Non-pigmented ciliary epithelial cell (primary cell): ENCODE measurements at regions not wholly inside any gene's neighbourhood (a gene's known extent, or its start where the extent isn't known, plus 50 kb on each side); places are given as distances from the start of the nearest gene placed in this dataset.
"Not testable (repeated sequence)": the region's sequence is repeated elsewhere in the genome, so short reads cannot be mapped to it uniquely, and the experiment has no call there.

Experiments
- DNase-seq: peaks from one replicate; pipeline ENCODE4 v3.0.0-alpha.2; 2010; ENCODE audit warnings: low read depth

DNA sequence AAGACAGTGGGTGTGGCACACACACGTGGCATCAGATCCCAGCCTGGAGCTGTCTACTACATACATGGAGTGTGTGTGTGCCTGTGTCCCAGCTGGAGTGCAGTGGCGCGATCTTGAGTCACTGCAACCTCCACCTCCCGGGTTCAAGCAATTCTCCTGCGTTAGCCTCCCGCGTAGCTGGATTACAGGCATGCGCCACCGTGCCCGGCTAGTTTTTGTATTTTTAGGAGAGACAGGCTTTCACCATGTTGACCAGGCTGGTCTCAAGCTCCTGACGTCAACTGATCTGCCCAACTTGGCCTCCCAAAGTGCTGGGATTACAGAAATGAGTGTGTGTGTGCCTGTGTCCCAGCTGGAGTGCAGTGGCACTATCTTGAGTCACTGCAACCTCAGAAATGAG, 108.8 kb downstream of the IL12A start:
- DNase-seq: no peak

DNA sequence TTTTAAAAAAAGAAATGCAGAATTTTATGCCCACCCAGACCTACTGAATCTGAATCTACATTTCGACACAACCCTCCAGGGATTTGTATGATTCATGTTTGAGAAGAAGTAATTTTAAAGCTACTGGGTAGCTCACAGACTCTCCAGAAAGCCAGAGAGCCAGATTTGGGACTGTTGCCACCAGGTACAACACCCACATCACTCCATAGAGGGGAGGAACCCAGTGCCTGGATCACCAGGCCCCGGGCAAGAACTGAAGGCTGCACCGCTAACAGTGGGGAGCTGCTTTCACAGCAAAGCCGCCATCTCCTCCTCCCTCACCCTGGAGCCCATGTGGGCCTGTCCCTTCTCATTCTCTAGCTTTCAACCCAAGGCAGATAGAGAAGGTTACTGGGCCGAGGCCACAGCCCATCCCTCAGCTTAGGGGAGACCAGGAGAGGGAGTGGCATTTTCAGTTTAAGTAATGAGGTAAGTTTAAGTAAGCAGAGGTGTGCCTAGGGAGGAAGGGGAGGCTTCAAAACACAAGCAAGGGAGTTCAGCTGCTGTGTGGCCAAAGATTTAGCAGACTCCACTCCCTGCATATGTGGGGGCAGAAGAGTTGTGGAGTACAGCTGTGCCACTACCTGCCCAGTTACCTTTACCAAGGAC, 109.8 kb downstream of the IL12A start:
- no peak for DNase-seq

DNA sequence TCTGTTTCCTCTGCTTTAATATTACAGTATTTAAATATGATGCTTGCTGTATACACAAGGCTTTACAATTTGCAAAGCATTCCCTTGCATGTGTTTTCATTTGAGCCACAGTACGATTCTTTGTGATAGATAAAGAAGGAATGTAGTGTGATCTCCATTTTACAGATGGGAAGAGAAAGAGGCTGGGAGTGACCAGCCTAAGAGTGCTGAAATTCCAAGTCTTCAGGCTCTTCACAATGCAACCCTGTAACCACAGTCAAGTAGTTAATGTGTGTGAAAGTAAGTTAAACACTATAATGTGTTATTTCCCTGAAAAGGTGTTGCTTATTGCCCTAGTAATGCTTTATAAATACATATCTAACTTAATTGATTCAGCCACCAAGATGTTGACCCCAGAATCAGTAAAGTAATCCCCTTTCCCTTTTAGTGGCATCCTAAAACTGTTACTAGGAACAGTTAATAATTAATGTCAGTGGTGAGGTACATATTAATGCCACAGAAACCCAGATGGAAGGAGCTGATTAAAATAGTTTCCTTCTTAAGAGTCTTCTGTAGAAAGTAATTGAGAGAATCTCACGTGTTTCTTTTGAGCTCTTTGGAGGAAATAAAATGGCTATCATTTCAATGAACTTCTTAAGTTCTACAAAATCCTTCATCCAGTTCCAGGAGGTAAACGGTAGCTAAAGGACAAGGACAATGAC, 110.4 kb downstream of the IL12A start:
- no peak for DNase-seq

DNA sequence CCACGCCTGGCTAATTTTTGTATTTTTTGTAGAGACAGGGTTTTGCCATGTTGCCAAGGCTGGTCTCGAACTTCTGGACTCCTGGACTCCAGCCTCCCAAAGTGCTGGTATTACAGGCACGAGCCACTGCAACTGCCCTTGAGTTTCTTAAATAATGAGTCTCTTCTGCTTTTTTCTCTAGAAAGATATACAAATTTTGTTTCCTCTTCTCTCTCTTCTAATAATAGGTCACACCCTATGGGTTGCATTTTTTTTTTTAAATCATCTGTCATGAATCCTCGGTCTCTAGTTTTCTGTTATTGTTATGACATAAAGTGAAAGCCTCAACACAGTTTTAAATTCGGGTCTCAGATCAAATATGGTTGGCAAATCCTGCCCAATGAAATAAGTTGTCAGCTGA, 111.2 kb downstream of the IL12A start:
- no peak for DNase-seq

DNA sequence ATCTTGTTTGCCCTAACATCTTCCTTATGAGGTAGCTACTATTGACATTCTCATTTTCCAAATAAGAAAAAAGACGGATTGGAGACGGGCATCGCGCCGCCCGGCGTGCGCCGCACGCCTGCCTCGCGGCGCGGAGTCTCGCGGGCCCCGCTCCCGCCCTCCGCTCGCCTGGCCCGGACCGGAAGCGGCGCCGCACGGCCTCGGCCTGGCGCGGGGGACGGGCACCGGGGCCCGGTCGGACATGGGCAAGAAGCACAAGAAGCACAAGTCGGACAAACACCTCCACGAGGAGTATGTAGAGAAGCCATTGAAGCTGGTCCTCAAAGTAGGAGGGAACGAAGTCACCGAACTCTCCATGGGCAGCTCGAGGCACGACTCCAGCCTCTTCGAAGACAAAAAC, 112.0 kb downstream of the IL12A start:
- DNase-seq: no peak

DNA sequence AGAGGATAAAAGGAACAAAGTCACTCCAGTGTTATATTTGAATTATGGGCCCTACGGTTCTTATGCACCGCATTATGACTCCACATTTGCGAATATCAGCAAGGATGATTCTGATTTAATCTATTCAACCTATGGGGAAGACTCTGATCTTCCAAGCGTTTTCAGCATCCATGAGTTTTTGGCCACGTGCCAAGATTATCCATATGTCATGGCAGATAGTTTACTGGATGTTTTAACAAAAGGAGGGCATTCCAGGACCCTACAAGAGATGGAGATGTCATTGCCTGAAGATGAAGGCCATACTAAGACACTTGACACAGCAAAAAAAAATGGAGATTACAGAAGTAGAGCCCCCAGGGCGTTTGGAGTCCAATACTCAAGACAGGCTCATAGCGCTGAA, 113.4 kb downstream of the IL12A start:
- DNase-seq: not testable (repeated sequence)

DNA sequence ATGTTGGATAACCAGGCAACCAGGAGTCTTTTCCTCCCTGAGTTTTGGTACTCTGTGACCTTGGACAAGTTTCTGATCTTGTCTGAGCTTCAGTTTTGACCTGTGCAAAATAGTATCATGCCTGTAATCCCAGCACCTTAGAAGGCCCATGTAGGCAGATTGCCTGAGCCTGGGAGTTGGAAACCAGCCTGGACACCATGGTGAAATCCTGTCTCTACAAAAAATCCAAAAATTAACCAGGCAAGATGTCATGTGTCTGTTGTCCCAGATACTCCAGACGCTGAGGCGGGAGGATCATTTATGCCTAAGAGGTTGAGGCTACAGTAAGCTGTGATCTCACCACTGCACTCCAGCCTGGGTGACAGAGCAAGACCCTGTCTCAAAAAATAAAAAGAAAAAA, 114.8 kb downstream of the IL12A start:
- no peak for DNase-seq

DNA sequence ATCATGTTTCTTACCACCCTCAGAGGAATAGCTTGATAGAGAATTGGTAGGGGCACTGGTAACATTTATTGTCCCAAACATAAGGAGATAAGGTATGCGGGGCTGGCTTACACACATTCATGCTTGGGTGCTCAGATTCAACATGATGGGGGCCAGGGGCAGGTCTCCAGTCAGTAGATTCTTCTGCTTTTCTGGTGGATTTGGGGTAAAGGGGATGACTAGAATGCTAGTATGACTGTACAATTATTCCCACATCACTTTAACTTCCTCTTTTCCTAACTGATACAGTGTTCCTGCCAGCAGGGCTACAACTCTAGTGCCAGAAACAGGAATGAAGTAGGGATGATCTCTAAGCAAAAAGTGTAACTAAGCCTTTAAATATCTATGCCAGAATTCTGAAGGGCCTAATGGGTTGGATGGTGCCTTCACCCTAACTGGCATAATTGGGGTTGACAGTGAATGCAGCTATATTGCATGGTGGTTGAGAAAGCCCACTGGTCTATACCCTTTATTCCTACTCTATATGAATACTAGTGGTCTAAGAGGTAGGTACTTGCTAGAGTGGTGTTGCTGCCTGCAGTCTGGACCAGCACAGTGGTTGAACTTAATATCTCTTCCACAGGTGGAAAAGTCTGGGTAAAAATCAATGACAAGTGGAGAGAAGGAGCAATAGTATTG, 117.4 kb downstream of the IL12A start:
- no peak for DNase-seq

DNA sequence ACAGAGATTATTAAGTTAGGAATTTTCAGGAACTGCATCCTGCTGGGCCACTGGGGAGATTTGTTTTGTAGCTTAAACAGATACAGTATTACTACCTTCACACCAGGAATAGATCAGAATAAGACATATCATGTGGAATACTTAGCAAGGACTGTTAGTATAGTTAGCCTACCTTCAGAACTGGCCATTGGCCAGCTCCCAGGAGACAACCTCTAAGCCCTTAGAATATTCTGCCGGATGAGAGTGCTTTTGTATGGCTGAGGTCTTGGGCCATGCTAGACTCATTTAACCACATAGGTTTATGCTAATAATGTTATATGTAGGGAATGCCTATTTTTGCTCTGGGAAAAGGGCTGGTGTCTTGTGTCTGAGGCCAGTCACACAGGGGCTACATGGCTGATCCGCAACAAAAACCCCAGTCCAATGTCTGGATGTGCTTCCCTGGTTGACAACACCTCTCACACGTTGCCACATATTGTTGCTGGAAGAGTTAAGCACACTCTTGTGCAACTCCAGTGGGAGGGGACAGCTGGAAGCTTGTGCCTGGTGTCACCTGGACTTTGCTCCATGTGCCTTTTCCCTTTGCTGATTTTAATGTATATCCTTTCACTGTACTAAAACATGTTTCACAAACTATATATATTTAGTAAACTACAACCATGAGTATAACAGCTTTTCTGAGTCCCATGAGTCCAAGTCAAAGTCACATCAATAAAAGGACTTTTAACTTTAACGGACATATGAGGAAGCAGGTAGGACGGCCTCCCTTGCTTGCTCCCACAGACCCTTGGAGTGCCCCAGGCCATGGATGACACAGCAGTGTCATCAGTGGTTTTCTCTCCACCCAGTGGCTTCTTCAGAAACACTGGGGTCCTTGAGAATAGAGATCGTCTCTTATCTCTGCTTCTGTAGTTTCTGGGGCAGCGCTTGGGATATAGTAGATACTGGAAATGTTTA, 118.0 kb upstream of the C3orf80 start:
- no peak for DNase-seq

DNA sequence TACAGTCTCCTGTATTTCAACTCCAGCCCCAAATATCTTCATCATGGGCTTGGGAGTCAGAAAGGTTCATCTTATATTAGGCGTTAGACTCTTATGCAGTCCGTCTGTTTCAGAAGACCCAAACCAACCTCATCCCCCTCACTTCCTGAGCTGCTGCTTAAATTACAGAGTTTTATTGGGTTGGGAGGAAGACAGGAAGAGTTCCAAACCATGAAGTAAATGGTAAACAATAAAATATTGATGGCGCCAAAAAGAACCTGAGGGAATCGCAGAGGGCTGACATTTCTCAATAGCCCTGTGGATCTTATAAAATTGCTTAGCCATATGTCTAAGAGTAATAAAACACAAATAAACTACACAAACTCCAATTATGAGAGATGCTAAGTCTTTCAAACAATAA, 116.9 kb upstream of the C3orf80 start:
- DNase-seq: no peak

DNA sequence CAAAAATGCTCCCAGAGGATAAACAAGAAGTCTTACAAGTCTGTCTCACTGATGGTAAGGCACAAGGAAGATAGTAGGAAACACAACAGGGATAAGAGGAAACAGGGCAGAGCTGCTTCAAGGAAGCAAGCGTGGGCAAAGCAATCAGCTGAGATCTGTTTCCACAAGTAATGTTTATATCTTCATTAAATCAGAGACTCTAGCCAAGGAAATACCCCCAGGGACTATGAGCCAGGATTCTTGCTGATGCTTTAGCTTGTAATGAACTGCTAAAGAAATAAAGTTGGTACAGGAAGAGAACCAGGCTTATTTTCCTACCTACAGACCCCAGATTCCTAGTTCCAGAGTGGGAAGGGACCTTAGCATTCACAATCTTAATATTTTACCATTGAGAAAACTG, 112.7 kb upstream of the C3orf80 start:
- DNase-seq: no peak

DNA sequence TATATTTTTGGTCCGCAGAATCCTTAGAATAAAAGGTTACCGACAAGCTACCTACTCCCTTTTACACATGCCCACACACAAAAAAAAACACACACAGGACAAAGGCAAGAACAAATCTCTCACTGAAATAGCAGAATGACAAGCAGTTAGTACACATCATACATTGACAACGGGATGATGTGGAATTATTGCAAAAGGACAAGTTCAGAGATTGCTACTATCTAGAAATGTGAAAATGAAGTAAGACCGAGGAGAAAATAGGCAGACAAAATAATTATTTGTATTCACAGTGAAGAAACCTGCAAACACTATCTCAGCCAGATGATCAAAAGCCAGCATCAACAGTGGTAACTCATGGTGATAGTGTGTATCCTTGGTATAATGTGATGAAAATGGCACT, 112.2 kb upstream of the C3orf80 start:
- DNase-seq: no peak

DNA sequence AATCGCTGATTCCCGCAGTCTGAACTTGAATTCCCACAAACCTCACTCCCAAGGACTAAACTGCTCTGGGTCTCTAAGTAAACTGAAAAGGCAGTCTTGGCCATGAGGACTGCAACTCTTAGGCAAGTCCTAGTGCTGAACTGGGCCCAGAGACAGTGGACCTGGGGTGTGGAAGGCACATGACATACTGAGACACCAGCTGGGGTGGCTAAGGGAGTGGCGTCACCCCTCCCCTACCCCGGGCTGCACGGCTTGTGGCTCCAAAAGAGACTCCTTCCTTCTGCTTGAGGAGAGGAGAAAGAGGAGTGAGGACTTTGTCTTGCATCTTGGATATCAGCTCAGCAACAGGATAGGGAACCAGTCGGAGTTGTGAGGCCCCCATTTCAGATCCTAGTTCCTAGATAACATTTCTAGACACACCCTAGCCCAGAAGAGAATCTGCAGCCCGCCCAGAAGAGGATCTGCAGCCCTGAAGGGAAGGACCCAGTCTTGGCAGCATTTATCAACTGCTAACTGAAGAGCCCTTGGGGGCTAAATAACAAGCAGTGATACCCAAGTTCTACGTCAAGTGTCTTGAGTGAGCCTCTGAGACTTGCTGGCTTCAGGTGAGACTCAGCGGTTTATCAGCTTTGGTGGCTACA, 110.7 kb upstream of the C3orf80 start:
- DNase-seq: no peak

DNA sequence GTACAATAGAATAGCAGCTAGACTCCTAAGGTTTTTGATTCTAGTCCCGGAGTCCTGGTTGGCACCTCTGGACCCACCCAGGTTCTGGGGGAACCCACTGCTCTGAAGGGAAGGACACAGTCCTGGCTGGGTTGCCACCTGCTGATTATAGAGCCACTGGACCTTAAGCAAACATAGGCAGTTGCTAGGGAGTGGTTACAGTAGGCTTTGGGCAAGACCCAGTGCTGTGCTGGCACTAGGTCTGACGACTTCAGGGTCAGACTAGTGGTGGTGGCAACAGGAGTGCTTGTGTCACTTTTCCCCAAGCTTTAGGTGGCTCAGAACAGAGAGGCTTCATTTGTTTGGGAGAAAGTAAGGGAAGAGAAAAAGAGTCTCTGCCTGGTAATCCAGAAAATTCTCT, 109.8 kb upstream of the C3orf80 start:
- no peak for DNase-seq

DNA sequence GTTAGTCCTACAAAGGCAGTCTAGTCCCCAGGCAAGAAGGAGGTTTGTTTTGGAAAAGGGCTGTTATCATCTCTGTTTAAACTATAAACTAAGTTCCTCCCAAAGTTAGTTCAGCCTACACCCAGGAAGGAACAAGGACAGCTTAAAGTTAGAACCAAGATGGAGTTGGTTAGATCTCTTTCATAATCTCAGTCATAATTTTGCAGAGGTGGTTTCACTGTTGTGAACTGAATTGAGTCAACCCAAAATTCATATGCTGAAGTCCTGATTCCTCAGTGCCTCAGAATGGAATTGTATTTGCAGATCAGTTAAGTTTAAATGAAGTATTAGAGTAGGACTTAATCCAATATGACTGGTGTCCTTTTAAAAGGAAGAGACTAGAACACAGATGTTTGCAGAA, 101.0 kb upstream of the C3orf80 start:
- DNase-seq: no peak

DNA sequence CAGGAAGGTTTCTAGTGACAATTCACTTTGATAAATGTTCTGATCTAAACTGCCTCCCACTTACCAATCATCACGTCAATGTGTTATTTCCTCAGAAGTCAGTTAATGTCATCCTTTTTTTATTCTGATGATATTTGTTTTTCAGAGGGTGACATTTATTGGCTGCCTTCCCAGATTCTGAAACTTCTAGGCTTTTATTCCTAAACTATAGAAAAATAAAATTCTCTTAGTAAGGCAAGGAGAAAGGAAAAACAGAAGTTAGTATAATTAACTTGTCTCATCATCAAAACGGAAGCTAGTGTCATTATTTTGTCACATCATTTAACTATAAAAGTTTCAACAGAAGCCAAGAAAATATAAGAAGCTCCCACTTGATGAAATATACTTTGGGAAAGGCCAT, 100.0 kb upstream of the C3orf80 start:
- DNase-seq: no peak

DNA sequence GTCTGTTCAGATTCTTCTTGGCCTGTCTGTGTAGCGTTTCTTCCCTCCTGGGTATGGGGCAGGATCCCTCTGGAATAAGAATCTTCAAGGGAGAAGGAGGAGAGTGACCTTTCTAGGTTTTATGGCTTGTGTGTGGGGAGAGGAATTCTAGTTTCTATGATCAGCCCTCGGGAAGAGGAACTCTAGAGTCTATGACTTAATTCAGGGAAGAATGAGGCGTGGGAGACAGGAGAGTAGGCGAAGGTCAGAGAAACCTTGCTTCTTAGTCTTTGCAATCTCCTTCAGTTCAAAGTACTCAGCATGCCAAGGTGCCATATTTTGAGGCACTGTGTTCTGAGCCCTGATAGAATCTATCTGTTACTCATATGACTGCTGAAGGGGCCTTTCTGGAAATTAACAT, 99.2 kb upstream of the C3orf80 start:
- DNase-seq: no peak

DNA sequence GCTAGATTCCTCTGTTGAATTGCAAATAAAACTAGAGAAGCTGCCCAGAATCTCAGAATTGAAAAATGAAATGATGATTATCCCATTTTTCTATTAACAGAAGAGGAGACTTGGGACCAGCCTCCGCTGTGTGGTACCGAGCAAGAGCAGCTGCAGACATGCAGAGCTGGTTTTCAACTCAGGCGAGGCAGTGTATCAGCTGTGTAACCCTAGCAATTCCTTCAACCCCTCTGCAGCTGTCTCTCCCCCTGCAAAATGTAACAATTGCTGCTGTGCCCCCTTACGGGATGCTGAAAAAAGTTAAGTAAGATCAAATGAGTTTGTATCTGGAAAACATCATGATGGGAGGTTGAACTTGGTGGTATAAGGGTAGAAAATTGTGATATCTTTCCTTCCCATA, 98.5 kb upstream of the C3orf80 start:
- DNase-seq: no peak

DNA sequence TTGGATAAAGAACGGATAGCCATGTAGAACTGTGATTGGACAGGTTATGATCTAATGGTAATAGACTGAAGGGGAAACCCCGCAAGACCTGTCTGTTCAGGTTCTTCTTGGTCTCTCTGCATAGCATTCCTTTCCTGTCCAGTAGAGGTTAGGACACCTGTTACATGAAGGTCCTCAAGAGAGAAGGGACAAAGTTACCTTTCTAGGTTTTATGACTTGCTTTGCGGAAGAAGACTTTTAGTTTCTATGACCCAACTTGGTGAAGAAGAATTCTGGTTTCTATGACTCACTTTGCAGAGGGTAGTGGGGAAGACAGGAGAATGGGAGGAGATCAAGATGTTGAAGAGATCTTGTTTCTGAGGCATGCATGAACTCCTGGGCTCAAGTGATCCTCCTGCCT, 97.9 kb upstream of the C3orf80 start:
- DNase-seq: no peak

DNA sequence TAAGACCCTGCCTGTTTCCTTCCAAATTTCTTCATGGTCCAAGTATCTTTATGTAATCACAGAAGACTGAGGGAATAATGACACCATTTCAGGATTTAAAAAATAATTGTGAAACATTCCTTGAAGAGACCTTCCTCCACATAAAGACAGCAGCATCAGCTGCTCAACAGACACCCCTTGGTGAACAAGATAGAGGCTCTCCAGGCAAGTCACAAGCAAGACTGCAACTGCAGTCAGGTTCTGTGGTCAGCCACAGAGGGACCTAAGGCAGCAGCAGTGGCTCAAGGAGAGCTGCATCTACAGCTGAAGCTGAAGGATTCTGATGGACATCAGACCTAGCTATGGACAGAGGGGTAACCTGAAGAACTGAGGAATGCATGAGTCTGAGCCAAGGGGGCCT, 97.2 kb upstream of the C3orf80 start:
- DNase-seq: no peak

DNA sequence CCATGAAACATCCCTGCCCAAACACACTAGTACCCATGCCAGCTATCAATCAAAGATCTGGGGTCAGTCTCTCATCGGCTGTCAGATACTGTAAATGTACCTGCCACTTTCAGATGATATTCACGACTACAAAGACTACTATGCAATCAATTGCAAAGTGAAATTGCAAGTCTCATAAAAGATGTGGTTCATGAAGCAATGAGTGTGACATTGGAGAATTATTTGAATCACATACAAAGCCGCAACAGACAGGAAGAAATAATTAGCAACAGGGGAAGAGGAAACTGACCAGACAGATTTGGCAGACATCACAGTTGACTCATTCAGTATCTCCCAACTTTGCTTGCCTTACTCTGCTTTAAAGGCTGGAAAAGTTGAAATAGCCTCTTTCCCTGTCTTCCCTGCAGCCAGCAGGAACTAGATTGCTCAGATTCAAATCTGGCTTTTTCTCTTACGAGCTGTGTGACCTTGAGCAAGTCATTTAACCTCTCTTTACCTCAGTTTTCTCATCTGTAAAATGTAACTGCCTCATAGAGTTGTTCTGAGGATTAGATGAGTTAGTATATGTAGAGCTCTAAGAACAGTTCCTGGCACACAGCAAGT, 95.7 kb upstream of the C3orf80 start:
- peak; percentile 94 for DNase-seq

DNA sequence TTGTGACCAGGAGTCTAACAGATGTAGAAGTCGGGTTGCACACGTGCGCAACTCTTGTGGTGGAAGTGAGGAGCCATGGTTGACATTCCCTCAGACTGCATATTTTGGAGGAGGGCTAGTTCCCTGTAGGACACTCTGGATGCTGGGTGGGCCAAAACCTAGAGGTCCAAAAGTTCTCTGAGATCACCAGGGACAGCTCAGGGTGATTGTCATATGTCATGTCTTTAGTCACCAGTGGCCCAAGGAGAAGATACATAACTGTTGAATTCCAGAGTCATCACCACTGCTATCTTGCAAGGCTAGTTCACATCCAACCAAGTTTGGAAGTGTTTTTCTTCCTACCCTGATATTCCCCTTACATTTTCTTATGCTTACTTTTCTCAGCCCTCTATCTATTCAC, 95.2 kb upstream of the C3orf80 start:
- DNase-seq: no peak
